Right lobe of liver (tissue), 6 donors: ENCODE measurements at regions not wholly inside any gene's neighbourhood (a gene's known extent, or its start where the extent isn't known, plus 50 kb on each side); places are given as distances from the start of the nearest gene placed in this dataset.

ENCODE experiments used
- ATAC-seq, 4 donors: fragments of 200-7000 bp; cut with Tn5 transposase; one replicate each; pipeline ENCODE4 v1.9.1; 2020; ENCODE audit warnings: mild to moderate bottlenecking in 4 of 4, moderate library complexity in 4 of 4
- DNase-seq, 3 donors: peaks; one replicate each; pipeline ENCODE4 v3.0.0-alpha.2; 2020
- H3K27ac ChIP-seq, 3 donors: fragments of 200-600 bp; one replicate each; pipeline ENCODE4 v1.8.0; 2022
- H3K27me3 ChIP-seq, 2 donors: fragments of 200-600 bp; one replicate each; pipeline ENCODE4 v1.8.0; 2022
- H3K36me3 ChIP-seq, 4 donors: fragments of 200-600 bp; sonication (generic) in 1 of 4; one replicate each; pipeline versions ENCODE4 v1.5.1 to v1.8.0; 2017 to 2022; ENCODE audit warnings: control low read depth in 1 of 4
- H3K4me1 ChIP-seq, 4 donors: fragments of 200-600 bp; sonication (generic) in 1 of 4; one replicate each; pipeline versions ENCODE4 v1.5.1 to v1.8.0; 2017 to 2022; ENCODE audit warnings: control low read depth in 1 of 4
- H3K4me3 ChIP-seq, 3 donors: fragments of 200-600 bp; one replicate each; pipeline ENCODE4 v1.8.0; 2022
- H3K9me3 ChIP-seq, 4 donors: fragments of 200-600 bp; sonication (generic) in 1 of 4; one replicate each; pipeline versions ENCODE4 v1.5.1 to v1.8.0; 2017 to 2022; ENCODE audit warnings: control low read depth in 1 of 4
- CTCF ChIP-seq, 4 donors: fragments of 200-600 bp in 3 of 4; fragments of 450-650 bp in 1 of 4; IDR thresholded peaks; one replicate each; pipeline versions ENCODE4 v1.5.1 to v1.8.0; 2016 to 2022; ENCODE audit warnings: antibody characterized with exemption in 4 of 4, mild to moderate bottlenecking in 2 of 4
- POLR2A ChIP-seq: fragments of 450-650 bp; IDR thresholded peaks from one replicate; pipeline ENCODE4 v1.6.1; 2017; ENCODE audit warnings: antibody characterized with exemption, mild to moderate bottlenecking
- WGBS: methylation state at CpG from one replicate; pipeline ENCODE4 v1.1.6; 2018; ENCODE audit warnings: low coverage, low lambda C conversion rate; ENCODE audit not compliant: insufficient coverage; ENCODE audit errors: missing lambda C conversion rate; 5-methylcytosine and 5-hydroxymethylcytosine counted together
- intact Hi-C, 2 donors: fragments of 100-400 bp; cut with DNase I; formaldehyde crosslinking; loops; one replicate each; pipeline versions ENCODE4 v1.11.2 to v1.14.1; 2022
- donor health status: DM: no; HTN: yes; CAD: no.
- donor health status: DM: no; HTN: no; CAD: no.
- donor health status: DM: no; HTN: no; CAD: no.
- donor health status: DM: no; HTN: yes; CAD: no.
- donor health status: DM: no; HTN: yes; CAD: no.

GRCh38 chr2:16142383-16143361 is 202.3 kb downstream of the MYCN start:
- Histone ChIP-seq H3K27me3 (no peaks in the 10 kb centered on the region), H3K27ac (no peak overlapping the region), H3K4me3 (no peak overlapping the region), H3K9me3 (no peaks in the 10 kb centered on the region), H3K4me1 (peaks cover 0 to 10% (median 0%) of the 10 kb centered on the region in 4 donors), H3K36me3 (no peaks in the 10 kb centered on the region)
- peak; percentile 25 to 70 (median 46) for ATAC-seq
- intact Hi-C loops: no loop called here
- WGBS: 30% methylated on average over 9 of the region's 9 CpGs
- TF ChIP-seq POLR2A: no peak
- no peak for TF ChIP-seq CTCF (IDR thresholded peaks at IDR 0.05)
- no peak for DNase-seq

- DNase-seq: no peak
- peaks cover 0 to 10% (median 0%) of the 10 kb centered on the region in 4 donors for H3K4me1 ChIP-seq
- ATAC-seq: peak in 3 of 4 donors; percentile 11 to 59 (median 15)
- H3K27ac ChIP-seq: no peak overlapping the region
- TF ChIP-seq POLR2A (no peak), CTCF (IDR thresholded peaks at IDR 0.05) (no peak)
- no peaks in the 10 kb centered on the region for H3K9me3 ChIP-seq
- WGBS: 28% methylated on average over 2 of the region's 2 CpGs
- H3K27me3 ChIP-seq: no peaks in the 10 kb centered on the region
- H3K36me3 ChIP-seq: no peaks in the 10 kb centered on the region
- intact Hi-C loops: no loop called here
- no peak overlapping the region for H3K4me3 ChIP-seq
These were observed 201.2 kb downstream of the MYCN start for GRCh38 chr2:16141641-16141921.

GRCh38 chr2:16140771-16141640 is 200.7 kb downstream of the MYCN start:
- ATAC-seq (peak in 3 of 4 donors; percentile 7 to 40 (median 22)), DNase-seq (no peak)
- H3K4me1 ChIP-seq: peaks cover 0 to 10% (median 0%) of the 10 kb centered on the region in 4 donors
- H3K27me3 ChIP-seq: no peaks in the 10 kb centered on the region
- H3K27ac ChIP-seq: no peak overlapping the region
- intact Hi-C loops: no loop called here
- no peaks in the 10 kb centered on the region for H3K36me3 ChIP-seq
- no peaks in the 10 kb centered on the region for H3K9me3 ChIP-seq
- 70% methylated on average over 6 of the region's 7 CpGs for WGBS
- no peak overlapping the region for H3K4me3 ChIP-seq
- no peak for TF ChIP-seq CTCF (IDR thresholded peaks at IDR 0.05)
- TF ChIP-seq POLR2A: no peak

- no peak overlapping the region for H3K27ac ChIP-seq
- WGBS: 82% methylated on average over 9 of the region's 9 CpGs
- TF ChIP-seq POLR2A: no peak
- TF ChIP-seq CTCF (IDR thresholded peaks at IDR 0.05): no peak
- H3K4me1 ChIP-seq: peaks cover 0 to 10% (median 0%) of the 10 kb centered on the region in 4 donors
- H3K36me3 ChIP-seq: no peaks in the 10 kb centered on the region
- intact Hi-C loops: no loop called here
- DNase-seq (no peak), ATAC-seq (no peak)
- no peaks in the 10 kb centered on the region for H3K9me3 ChIP-seq
- H3K4me3 ChIP-seq: no peak overlapping the region
- no peaks in the 10 kb centered on the region for H3K27me3 ChIP-seq
These were observed 199.6 kb downstream of the MYCN start for GRCh38 chr2:16139663-16140615.
